NCI-H146 treated with DMSO at 0.1 percent for 48 hours (cell line): ENCODE measurements at regions not wholly inside any gene's neighbourhood (a gene's known extent, or its start where the extent isn't known, plus 50 kb on each side); places are given as distances from the start of the nearest gene placed in this dataset.

Source experiments
- DNase-seq: peaks from one replicate; lab custom pipeline; 2025; ENCODE audit not compliant: unreplicated experiment; lab: John Stamatoyannopoulos, UW

DNA sequence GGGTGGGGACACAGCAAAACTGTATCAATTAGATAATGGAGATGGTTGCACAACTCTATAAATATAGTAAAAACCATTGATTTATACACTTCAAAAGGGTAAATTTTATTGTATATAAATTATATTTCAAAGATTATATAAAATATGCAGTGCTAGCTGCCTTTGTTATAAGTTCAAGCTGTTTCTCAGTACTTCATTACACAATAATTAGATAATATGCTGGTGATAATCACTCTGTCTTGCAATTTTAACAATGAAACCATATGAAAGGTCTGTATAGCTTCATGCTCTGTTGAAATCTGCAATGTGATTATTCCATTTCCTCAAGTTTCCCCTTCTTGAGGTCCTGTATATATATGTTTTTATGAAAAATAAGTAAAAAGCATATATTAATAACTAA lies 73.4 kb upstream of the PLS3 start:
- DNase-seq = no peak

DNA sequence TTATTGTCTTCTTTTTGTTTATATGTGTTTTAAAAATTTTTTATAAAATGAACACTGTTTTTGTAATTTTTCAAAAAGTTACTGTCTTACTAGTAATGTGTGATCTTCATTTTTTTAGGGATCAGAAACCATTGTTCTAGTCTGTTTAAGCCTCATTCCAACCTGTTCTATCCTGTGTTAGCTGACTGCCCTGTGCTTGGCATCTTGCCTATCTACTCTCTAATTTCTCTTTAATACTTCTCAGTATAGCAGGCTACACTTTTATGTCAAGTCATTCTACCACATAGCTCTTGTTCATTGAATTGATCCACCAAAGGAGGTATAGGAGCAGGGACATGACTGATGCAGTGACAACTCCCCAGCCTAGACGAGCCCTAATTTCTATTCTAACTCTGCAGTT lies 70.2 kb upstream of the PLS3 start:
- DNase-seq = no peak

DNA sequence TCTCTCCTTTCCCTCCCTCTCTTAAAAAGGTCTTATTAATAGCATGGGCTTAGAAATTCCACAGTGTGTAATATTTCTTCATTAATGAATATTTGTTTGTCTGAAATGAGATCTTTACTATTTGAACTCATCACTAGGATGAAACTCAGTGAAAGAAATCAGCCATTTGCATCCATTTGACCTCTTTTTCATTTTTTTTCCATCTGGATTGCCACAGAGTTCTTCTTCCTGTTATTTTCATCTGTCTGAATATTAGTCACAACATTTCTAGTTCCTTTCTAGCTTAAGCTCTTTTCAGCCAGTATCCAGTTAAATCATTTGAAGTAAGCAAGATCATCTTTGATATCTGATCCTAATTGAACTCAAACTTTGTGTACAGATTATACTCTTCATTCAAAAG lies 69.2 kb upstream of the PLS3 start:
- DNase-seq = no peak

DNA sequence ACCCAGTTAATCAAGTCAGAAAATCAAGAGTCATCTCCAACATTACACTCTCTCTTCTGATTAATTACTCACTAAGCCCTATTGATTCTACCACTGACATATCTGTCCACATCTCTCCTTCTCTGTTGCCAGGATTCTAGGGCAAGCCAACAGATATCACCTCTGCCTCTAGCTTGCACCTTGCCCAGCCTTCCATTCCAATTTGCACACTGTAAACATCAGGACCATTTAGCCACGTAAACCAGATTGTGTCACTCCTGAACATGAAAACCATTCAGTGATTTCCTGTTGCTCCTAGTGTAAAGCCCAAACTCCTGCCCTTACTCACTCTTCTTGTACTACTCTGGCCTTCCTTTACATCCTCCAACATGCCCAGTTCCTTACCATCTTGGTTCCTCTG lies 68.0 kb upstream of the PLS3 start:
- no peak for DNase-seq

DNA sequence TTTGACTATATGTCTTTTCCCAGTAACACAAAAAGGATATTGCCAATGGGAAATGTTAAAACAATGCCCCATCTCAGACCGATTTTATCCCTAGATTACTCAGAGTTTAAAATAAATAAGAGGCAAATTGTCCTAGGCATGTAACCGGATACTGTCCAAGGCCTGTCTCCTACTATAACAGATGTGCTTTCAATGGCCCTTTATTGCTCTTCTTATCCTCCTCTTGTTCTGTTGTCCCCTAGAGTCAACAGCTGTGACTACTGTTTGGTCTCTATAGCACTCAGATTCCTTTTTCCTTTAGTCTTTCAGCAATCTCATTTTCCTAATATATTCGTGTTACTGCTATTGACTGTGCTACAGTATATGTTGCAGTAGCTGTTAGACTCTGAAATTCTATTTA lies 66.8 kb upstream of the PLS3 start:
- peak; percentile 85 for DNase-seq

DNA sequence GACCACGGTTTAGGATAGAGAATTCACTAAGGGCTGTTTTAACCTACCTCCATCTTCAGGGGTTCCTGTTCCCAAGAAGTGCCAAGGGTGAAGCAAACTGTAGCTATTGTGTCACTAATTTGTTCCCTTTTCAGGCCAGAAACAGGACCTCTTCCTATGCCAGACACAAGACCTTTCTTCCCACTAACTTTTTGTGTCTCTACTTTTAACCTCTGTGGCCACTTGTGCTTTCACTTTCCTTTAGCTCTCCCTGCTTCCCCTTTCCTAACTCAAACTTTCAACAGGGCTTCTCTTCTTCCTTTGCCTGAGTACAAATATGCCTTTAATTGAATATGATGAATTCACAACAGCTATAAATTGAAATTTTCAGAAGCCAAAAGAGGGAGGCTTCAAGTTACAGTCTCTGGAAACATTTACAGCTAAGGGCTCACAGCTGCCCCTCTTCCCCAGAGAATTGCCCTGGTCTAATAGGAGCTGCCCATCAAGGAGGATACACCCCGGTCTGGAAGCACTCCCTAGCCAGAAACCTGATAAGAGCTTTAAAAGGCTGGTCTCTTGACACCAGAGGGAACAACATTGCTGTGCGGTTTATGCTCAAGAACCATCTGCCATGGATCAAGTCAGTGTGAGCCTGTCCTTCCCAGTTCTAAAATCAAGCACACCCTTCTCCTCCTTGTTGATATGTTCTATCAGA lies 61.7 kb upstream of the PLS3 start:
- no peak for DNase-seq

DNA sequence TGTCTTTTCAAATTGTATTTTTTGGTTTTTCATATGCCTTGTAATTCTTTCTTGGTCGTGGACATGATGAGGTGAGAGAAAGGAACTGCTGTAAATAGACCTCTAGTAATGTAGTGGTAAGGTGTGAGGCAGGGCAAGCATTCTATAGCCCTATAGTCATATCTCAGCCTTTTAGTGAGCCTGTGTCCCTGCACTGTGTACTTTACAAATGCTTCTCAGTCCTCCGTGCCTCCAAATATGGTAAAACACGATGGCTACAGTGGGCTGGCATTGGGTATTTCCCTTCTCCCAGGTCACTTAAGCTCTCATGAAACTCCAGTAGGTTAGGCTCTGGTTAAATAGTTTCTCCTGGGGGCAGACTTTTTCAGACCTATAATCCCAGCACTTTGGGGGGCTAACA lies 57.9 kb upstream of the PLS3 start:
- no peak for DNase-seq

DNA sequence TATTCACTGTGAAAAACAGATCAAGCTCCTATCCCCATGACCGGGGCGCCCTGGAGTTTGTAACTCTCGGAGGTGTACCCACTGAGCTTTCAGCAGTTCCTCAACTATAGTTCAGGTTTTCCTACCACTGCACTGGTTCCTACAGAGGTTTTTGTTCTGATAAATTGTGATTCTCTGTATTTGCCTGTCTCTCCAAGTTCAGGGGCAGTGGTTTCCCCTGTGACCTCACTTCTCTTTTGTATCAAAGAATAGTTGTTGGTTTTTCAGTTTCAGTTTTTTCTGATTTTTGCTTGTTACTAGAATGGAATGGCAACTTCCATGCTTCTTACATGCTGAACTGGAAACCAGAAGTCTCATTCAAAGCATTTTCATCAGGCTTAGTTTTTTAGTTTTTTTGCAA lies 56.8 kb upstream of the PLS3 start:
- DNase-seq = no peak
